Mucosa of descending colon (tissue), 3 donors: ENCODE measurements at regions not wholly inside any gene's neighbourhood (a gene's known extent, or its start where the extent isn't known, plus 50 kb on each side); places are given as distances from the start of the nearest gene placed in this dataset.
"Not testable (repeated sequence)": the region's sequence is repeated elsewhere in the genome, so short reads cannot be mapped to it uniquely, and the experiment has no call there.

ENCODE experiments used
- ATAC-seq: fragments of 200-7000 bp; cut with Tn5 transposase; one replicate; pipeline ENCODE4 v1.9.1; 2020; ENCODE audit warnings: mild to moderate bottlenecking, moderate library complexity
- DNase-seq, 3 donors: peaks; one replicate each; pipeline ENCODE4 v3.0.0-alpha.2; 2020
- H3K36me3 ChIP-seq: fragments of 200-600 bp; one replicate; pipeline ENCODE4 v1.8.0; 2021; ENCODE audit warnings: low read depth, mild to moderate bottlenecking
- H3K4me1 ChIP-seq: fragments of 200-600 bp; one replicate; pipeline ENCODE4 v1.8.0; 2021; ENCODE audit warnings: low read depth, mild to moderate bottlenecking
- H3K4me3 ChIP-seq: fragments of 200-600 bp; one replicate; pipeline ENCODE4 v1.8.0; 2021; ENCODE audit warnings: mild to moderate bottlenecking
- H3K9me3 ChIP-seq: fragments of 200-600 bp; one replicate; pipeline ENCODE4 v1.8.0; 2021; ENCODE audit warnings: mild to moderate bottlenecking
- CTCF ChIP-seq: fragments of 200-600 bp; IDR thresholded peaks from one replicate; pipeline ENCODE4 v1.8.0; 2022; ENCODE audit warnings: antibody characterized with exemption, mild to moderate bottlenecking
- intact Hi-C, 2 donors: fragments of 100-400 bp; cut with DNase I in 1 of 2; cut with micrococcal nuclease in 1 of 2; formaldehyde crosslinking; loops; one replicate each; pipeline versions ENCODE4 v1.11.0 to v1.11.1; 2022; cut with DNase I, micrococcal nuclease
- donor health status: DM: no; HTN: no; CAD: no; lungs with moderate emphysema.
- donor health status: DM: no; HTN: no; CAD: no.
- donor health status: DM: no; HTN: yes; CAD: no.

DNA sequence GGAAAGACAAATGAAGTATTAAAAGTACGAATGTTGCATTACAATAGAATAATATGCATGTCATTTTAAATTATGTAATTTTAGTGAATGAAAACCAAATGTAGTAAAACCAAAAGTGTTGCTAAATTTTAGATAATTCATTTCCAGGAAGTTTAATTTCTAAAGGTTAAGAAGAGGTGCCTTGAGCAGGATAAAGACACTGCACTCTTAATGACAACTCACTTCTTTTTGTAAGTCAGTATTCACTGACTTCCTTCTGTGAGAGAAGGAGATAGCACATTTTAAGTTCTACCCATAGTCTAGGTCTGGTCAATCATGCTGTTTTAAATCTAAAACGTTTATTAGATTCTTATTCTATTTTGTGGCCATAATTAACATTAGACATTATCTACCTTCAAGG lies 160.2 kb downstream of the CRPPA start:
- Histone ChIP-seq H3K9me3 (no peaks in the 10 kb centered on the region), H3K4me1 (no peaks in the 10 kb centered on the region), H3K4me3 (no peak overlapping the region), H3K36me3 (no peaks in the 10 kb centered on the region)
- no peak for TF ChIP-seq CTCF
- no peak for DNase-seq
- intact Hi-C loops, result no loop called here
- ATAC-seq, result no peak

- no peak for TF ChIP-seq CTCF
These were observed 161.1 kb downstream of the CRPPA start for GRCh38 chr7:16260236-16260728.

DNA sequence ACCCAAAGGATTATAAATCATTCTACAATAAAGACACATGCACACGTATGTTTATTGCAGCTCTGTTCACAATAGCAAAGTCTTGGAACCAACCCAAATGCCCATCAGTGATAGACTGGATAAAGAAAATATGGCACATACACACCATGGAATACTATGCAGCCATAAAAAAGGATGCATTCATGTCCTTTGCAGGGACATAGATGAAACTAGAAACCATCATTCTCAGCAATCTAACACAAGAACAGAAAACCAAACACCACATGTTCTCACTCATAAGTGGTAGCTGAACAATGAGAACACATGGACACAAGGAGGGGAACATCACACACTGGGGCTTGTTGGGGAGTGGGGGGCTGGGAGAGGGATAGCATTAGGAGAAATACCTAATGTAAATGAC lies 164.9 kb downstream of the CRPPA start:
- intact Hi-C loops, H3K4me3 ChIP-seq, H3K9me3 ChIP-seq, ATAC-seq, DNase-seq, H3K4me1 ChIP-seq, H3K36me3 ChIP-seq: not testable (repeated sequence)

More at GRCh38 chr7:16260236-16260728, 161.1 kb downstream of the CRPPA start:
- H3K9me3 ChIP-seq, result no peaks in the 10 kb centered on the region
- no peaks in the 10 kb centered on the region for H3K4me1 ChIP-seq
- DNase-seq, result no peak
- no peaks in the 10 kb centered on the region for H3K36me3 ChIP-seq
- no peak for ATAC-seq
- no peak overlapping the region for H3K4me3 ChIP-seq
- intact Hi-C loops, result no loop called here

GRCh38 chr7:16255952-16256351 lies 165.4 kb downstream of the CRPPA start:
- H3K4me1 ChIP-seq, H3K4me3 ChIP-seq, intact Hi-C loops, H3K9me3 ChIP-seq, H3K36me3 ChIP-seq, ATAC-seq, DNase-seq: not testable (repeated sequence)

GRCh38 chr7:16250655-16251054 lies 170.7 kb downstream of the CRPPA start:
- H3K4me1 ChIP-seq, H3K36me3 ChIP-seq, H3K9me3 ChIP-seq, ATAC-seq, H3K4me3 ChIP-seq, DNase-seq, intact Hi-C loops: not testable (repeated sequence)

- DNase-seq, result peak in 1 of 3 donors; percentile 7
- H3K4me1 ChIP-seq, H3K9me3 ChIP-seq, H3K36me3 ChIP-seq, ATAC-seq, intact Hi-C loops, H3K4me3 ChIP-seq: not testable (repeated sequence)
These were observed 172.1 kb downstream of the CRPPA start for GRCh38 chr7:16249204-16249603.

- intact Hi-C loops, H3K4me3 ChIP-seq, H3K4me1 ChIP-seq, ATAC-seq, DNase-seq, H3K36me3 ChIP-seq, H3K9me3 ChIP-seq: not testable (repeated sequence)
These were observed 172.8 kb downstream of the CRPPA start for GRCh38 chr7:16248556-16248955.

- intact Hi-C loops, result no loop called here
- DNase-seq (no peak), ATAC-seq (no peak)
- no peak overlapping the region for H3K4me3 ChIP-seq
- TF ChIP-seq CTCF, result no peak
- no peaks in the 10 kb centered on the region for H3K36me3 ChIP-seq
- no peaks in the 10 kb centered on the region for H3K4me1 ChIP-seq
- no peaks in the 10 kb centered on the region for H3K9me3 ChIP-seq
These were observed 176.9 kb downstream of the CRPPA start for GRCh38 chr7:16244469-16244868.
